Stimulated activated CD8-positive, alpha-beta memory T cell treated with anti-CD3 and anti-CD28 coated beads, Interleukin-7, amount 100 ng/mL, for 4 hours (primary cell): ENCODE measurements at regions not wholly inside any gene's neighbourhood (a gene's known extent, or its start where the extent isn't known, plus 50 kb on each side); places are given as distances from the start of the nearest gene placed in this dataset.
"Not testable (repeated sequence)": the region's sequence is repeated elsewhere in the genome, so short reads cannot be mapped to it uniquely, and the experiment has no call there.

Experiments
- DNase-seq, 2 donors: peaks; one replicate each; pipeline ENCODE4 v3.0.0-alpha.2; 2020; ENCODE audit warnings: low read depth in 2 of 2

DNA sequence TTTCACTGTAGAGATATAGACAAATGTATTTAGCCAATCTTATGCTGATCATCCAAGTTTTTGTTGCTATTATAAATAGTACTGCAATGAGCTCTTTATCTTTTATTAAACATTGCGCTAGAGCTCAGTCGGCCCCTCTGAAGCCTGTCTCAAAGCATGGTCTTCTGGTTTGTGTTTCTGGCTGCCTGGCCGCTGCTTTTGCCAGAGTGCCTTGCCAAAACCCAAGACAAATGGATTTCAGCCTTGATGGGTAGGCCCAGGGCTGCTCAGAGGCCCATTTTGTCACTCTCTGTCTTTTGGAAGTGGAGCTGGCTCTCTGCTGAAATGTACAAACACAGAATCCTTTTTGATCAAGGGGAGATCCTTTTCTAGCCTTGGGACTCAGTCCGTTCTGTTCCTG, 102.9 kb upstream of the KCNG1 start:
- no peak for DNase-seq

DNA sequence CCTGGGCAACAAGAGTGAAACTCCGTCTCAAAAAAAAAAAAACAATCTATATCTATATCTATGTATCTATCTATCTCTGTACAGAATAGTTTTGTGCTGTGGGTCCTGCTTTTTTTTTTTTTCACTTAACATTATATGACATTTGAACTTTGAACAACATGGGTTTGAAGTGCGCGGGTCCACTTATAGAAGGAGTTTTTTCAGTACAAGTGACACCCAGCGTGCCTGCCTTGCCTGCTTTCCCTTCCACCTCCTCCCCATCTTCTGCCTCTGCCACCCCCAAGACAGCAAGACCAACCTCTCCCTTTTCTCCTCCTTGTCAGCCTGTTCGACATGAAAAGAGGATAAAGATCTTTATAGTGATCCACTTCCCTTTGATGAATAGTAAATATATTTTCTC, 102.2 kb upstream of the KCNG1 start:
- no peak for DNase-seq

DNA sequence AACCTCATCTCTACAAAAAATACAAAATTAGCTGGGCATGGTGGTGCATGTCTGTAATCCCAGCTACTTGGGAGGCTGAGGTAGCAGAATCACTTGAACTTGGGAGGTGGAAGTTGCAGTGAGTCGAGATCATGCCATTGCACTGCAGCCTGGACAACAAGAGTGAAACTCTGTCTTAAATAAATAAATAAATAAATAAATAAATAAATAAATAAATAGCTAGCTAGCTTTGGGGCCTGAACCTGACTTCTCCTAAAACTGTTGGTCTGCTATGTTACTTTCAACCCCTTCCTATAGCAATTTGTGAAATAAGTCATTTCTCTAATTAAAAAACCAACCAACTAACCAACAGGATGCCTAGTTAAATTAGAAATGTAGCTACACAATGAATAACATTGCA, 101.0 kb upstream of the KCNG1 start:
- not testable (repeated sequence) for DNase-seq

DNA sequence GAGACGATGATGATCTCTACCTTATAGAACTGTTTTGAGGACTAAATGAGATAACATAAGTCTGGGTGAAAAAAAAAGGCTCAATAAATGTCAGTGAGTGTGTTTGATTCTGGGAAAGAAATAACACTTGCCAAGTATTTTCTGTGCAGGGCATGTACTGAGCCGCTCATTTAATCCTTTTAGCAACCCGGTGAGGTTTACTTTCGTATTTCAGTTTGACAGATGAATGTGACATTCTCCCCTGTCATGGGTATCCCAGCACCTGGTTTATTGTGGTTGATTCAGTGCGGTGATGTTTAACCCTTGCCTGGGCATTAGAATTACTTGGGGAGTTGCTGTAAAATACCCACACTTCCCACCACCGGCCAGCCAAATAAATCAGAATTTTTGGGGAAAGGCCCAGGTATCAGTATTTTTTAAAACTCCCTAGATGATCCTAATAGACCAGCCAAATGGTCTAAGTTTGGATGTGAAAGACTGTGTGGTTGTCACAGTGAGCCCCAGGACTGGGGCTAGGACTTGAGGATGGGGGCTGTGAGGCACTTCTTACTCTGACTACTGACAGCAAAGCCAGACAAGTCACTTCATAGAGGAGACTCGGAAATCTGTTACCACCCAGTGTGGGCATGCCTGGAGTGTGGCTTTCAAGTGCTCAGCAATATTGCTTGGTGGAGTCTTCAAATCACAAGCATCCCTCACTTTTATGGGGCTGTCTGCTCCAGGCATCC, 100.2 kb upstream of the KCNG1 start:
- no peak for DNase-seq

DNA sequence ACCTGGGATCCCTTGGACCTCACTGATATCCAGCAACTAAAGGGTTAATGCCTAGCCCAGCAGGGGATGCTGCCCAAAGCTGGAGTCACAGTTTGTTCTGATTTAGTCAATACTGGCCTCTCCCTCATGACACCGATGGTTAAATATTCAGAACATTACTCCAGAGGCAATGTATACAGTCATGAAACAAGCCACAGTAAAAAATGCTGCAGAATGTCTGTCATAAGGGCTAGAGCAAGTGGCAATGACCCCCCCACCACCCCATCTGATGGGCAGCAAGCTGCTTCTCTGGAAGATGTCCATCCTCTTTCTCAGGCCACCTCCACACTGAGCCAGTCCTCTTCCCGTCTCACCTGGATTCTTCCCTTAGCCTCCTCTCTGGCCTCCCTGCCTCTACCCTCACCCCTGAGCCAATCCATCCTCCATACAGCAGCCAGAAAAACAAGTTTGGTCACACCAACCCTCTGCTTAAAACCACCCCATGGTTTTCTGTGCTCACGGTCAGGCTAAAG, 99.0 kb upstream of the KCNG1 start:
- no peak for DNase-seq

DNA sequence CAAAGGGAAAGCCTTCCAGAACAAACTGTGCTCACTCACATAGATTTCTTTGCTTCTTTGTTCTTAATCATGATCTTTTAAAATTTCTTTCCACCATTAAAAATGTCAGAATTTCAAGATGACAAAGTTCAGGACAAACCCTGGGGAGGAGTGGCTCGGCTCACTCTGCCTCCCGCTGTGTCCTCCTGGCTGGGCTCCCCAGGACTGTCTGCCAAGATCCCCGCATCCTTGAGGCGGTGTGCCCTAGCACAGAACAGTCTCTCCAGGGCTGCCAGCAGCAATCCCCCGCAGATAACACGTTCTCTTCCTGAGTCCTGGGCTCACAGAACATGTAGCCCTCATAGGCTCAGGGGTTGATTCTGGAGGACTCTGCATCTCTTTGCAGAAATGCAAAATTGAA, 98.4 kb upstream of the KCNG1 start:
- no peak for DNase-seq

DNA sequence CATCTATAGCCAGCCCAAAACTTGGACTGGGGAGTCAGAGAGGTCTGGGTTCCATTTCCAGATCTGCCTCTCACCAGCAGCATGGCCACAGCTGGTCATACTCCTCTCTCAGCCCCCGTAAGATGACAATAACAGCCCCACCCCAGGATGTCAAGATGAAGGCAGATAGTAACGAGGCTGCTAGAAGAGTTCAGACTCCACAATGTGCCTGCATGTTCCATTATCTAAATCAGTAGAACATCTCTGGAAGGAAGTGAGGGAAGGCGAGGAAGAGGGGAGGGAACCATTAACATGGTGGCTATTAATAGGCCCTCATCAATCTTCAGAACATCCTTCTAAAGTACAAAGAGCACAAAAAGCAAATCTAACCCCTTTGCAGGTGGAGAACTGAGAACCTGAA, 98.0 kb upstream of the KCNG1 start:
- DNase-seq = no peak

DNA sequence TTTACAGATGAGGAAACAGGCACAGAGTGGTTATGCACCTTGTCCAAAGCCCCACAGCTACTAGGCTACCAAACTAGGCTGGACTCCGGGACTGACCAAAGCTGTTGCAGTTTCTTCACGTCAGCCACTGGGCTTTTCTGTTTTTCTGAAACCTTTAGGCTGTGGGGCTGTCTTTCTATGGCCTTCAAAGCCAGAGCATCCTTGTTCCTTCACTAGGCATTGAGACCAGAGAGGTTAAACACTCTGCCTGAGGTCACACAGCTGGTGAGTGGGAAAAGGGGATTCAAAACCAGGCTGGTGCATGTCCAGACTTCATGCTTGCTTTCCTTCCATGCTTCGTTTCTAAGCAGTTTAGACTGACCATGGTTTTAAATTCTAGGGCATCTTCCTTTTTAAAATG, 97.5 kb upstream of the KCNG1 start:
- no peak for DNase-seq

DNA sequence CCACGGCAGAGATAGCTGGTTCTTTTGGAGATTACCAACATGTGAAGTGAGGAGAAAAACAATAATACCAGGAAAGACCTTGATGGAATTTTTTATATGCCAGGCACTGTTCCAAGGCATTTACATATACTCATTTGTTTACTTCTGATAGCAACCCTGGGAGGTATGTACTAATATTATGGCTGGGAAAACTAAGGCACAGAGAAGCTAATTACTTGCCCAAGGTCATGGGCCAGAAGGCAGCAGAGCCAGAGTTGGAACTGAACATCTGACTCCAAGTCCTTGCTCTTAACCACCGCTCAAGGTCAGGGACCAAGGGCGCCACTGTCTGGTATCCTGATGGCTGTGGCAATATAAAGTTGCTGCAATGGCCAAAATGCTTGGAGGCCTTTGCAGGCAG, 97.0 kb upstream of the KCNG1 start:
- no peak for DNase-seq

DNA sequence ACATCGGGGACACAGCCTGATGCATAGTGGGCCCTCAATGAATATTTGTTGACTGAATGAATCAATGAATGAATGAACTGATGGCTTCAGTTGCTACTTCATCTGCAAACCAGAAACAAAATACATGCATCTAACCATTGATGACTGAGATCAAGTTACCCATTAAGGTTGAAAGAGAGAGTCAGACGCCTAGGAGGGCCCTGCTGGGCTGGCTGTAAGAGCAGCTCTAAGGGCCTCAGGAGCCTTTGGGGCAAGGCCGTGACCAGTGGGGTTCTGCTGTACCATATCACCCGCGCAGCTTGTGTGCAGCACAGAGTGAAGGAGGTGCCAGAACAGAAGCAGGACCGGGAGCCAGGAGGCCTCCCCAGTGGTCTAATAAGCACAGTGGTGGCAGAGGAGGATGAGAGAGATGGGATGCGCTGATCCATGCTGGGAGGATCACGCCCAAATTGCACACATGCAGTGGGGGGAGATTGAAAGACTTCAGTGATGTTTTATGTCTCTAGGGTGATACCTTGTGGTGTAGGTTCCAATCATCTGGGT, 96.1 kb upstream of the KCNG1 start:
- no peak for DNase-seq

DNA sequence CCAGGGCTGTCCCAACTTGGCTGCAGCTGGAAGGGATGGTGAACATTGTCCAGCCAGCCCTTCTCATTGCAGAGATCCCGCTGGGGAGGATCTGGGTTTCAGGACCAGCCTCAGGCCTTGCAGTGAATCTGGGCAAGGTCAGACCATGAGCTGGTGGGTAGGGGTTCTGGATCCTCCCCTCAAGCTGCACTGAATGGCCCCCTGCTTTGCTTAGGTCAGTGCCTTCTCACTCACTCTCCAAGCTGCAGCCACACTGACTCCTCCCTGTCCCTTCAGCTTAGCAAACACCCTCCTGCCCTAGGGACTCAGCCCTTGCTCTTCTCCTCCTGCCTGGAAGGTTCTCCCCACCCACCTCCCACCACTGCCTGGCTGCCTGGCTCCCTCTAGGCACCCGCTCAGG, 95.3 kb upstream of the KCNG1 start:
- no peak for DNase-seq

DNA sequence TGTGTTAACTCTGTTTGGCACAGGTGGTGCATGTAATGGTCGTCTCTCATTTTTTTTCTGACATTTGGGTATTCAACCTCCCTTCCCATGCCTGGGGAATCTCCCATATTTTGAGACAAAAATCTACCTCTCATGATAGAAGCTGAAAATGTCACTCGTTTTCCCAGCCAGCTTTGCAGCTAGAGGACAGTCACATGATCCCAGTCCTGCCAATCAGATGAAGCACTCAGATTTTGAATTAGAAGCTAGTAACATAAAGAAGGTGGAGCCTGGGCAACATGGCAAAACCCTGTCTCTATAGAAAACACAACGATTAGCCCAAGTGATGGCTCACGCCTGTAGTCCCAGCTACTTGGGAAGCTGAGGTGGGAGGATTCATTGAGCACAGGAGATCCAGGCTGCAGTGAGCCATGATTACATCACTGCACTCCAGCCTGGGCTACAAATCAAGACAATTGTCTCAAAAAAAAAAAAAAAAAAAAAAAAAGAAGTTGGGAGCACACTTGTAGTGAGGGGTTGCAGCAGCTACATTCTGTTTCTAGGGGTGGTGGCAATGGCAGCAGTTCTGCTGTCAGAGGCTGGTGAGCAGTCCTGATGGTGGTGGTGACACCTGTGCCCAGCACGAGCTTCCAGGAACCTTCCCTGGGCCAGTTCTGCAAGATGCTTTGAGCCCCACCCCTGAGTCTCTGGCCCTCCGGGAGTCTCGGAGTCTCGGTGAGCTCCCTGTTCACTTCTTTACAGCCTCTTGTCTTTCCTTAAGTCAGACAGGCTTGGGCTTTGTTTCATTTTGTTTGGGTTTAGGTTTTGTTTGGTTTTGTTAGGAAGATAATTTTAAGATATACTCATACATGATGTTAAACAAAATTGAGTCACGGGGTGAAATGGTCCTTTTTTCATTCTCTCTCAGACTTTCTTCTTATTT, 94.1 kb upstream of the KCNG1 start:
- DNase-seq = no peak

DNA sequence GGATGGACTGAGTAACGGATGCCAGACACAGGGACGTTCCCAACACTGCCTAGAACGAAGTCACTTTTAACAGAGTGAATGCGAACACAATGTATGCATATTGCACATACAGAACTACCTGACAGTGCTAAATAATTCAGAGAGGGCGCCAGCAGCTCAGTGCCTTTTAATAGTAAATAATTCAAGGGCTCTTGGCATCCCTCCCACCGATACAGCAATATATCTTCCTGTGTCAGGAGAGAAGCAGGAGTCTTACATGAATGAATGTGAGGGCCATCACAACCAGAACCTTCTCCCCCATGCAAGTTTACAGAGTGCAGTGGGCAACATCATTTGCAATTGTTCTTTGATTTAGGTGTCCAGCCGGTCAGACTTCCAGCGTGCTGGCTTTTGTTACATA, 88.4 kb upstream of the KCNG1 start:
- no peak for DNase-seq

DNA sequence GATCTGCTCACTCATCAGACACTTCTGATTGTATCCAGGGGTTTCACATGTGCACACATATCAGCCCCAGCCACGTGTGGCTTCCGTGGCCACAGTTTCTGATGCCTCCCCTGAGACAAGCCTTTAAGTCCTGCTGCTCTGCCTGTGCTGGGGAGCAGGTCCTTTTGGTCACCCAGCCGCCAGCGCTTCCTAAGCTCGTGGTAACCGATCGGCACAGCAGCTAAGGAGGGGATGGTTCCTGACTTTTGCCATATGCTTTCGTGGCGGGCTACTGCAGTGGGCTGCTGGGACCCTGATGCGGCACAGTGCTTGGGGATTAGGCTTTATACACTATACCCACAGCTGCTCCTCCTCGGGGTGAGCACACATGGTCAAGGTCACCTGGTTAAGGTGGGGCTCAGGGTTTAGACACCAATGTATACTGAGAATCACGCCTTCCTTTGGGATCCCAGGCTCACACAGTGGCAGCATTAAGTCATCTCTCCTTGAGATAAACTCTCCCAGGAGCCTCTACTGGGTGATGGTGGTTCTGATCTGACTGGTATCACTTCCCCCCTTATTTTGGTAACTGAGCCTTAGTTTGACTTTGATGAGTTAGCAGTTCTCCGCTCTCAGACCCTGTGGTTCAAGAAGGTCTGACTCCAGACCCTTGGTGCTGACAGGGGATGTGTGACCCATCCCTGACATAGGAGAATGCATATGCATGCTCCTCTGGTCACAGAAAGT, 85.9 kb upstream of the KCNG1 start:
- no peak for DNase-seq

DNA sequence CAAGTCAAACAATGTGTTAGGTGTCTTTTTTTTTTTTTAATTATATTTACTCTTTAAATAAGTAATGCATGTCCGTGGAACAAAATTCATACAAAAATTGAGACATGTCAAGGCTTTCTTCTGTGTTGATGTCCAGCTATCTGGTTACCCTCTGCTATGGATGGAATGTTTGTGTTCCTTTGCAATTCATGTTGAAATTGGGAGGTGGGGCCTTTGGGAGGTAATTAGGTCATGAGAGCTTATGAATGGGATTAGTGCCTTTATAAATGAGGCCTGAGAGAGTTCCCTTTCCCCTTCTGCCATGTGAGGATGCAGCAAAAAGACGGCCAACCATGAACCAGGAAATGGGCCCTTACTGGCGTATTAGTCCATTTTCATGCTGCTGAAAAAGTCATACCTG, 83.1 kb upstream of the KCNG1 start:
- DNase-seq = no peak

DNA sequence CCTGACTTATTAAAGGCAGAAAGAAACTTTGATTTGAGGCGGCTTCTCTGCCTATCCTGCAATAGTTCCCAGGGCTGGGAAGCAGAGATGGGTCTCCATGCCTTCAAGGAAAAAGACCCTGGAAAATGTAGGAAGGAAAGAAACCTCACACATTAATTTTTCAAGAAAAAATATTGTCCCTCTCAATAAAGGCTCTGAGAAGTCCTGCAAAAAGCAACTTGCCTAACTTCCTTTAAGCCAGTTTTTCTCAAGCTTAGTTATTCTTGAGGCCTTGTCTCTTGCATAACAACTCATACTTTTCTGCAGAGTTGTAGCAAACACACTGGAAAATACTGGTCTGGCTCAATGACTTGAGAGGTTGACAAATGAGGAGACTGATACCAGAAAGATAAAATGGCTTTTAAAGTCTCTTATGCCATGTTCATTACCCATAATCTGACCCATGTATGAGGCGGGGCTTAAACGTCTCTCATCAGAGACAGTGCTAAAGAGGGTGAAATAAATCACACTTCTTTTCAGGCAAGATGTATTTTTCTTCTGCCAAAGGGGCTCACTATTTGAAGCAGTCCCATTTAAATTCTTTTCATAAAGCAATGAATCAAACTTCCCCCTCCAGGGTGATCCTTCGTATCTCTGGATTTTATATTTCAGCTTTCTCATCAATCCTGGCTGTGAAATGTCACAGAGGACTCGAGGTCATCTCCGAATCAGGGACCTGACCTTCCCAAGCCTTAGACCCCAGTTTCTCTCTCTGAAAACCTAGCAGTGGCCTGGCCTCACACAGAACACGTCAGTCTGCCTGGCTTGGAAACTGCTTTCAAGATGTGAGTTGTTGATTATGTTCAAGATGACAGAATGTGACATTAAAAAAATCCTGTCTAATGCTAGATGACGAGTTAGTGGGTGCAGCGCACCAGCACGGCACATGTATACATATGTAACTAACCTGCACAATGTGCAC, 82.3 kb upstream of the KCNG1 start:
- DNase-seq = no peak

DNA sequence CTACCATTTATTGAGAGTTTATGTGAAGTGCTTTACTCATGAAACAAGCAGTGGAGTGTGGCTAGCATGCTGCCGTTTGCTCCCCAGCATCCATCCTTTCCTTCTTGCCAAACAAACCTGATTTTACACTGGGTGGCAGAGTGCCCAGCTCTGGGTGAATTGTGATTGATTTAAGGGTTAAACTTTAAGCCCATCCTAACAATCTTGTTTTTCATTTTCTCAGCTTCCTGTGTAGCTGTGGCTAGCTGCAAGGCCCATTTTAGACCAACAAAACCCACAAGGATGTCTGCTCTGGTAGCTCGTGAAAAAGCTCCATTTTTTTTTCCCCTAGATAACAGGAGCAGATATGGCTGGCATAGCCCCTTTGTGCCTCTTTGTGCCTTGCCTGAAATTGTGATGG, 77.7 kb upstream of the KCNG1 start:
- DNase-seq = no peak

DNA sequence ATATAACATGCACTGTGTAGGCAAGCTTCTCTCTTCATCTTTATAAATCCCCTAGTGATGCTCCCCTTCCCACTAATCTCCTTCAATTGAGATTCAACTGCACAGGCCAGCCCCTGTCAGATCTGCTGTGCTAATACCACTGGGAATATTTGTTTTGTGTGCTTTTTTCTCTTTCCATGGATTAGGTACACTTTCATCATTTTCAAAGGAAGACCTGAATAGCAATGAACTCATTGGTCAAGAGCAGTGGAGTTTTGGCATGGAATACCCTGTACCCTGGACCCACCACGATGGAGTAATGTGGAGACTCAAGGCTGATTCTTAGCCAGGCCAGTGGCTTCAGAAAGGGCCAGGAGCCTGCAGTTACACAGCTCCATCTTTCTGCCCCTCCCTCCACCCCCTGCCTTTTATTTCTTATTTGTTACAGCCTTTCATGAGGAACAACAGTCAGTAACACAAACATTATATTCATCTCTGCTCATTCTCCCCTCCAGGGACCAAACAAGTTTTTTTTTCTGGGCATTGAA, 75.4 kb upstream of the KCNG1 start:
- DNase-seq = no peak

DNA sequence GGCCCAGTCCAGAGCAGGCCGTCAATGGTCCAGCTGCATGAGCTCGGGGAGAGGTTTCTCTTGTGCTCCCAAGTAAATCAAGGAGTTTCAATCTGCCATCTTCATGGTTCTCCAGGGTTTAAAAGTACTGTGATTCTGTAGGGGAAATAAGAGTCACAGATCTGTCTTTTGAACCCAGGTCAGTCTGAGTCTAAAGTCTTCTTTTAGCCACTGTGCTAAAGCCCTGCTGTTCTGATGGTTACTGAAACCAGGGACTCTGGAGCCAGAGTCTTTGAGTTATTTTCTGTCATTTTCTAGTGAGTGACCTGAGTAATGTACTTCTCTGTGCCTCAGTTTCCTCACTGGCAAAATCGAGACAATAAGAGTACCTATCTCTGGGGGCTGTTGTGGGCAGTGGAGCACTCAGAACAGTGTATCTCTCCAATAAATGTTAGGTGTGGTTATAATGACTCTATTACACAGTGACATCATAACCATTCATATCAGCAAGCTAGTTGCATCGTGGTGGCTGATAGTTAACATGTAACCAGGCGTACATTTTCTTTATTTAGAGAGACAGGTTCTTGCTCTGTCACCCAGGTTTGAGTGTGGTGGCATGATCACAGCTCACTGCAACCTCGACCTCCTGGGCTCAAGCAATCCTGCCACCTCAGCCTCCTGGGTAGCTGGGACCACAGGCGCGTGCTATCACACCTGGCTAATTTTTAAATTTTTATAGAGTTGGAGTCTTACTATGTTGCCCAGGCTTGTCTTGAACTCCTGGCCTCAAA, 74.6 kb upstream of the KCNG1 start:
- no peak for DNase-seq
